ENCODE measurements at regions not wholly inside any gene's neighbourhood (a gene's known extent, or its start where the extent isn't known, plus 50 kb on each side); places are given as distances from the start of the nearest gene placed in this dataset.

GRCh38 chr15:54812383-54812782 lies 384.4 kb downstream of the RSL24D1 start:
- TF ChIP-seq, protein P1, sequence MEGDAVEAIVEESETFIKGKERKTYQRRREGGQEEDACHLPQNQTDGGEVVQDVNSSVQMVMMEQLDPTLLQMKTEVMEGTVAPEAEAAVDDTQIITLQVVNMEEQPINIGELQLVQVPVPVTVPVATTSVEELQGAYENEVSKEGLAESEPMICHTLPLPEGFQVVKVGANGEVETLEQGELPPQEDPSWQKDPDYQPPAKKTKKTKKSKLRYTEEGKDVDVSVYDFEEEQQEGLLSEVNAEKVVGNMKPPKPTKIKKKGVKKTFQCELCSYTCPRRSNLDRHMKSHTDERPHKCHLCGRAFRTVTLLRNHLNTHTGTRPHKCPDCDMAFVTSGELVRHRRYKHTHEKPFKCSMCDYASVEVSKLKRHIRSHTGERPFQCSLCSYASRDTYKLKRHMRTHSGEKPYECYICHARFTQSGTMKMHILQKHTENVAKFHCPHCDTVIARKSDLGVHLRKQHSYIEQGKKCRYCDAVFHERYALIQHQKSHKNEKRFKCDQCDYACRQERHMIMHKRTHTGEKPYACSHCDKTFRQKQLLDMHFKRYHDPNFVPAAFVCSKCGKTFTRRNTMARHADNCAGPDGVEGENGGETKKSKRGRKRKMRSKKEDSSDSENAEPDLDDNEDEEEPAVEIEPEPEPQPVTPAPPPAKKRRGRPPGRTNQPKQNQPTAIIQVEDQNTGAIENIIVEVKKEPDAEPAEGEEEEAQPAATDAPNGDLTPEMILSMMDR (IDR thresholded peaks at IDR 0.05; ENCODE audit: insufficient read depth, low read depth, low read length) = no peak
- no peak for TF ChIP-seq EZH2 (IDR thresholded peaks at IDR 0.05; ENCODE audit: insufficient read depth, low read length)
